GM20000 (cell line): ENCODE measurements at regions not wholly inside any gene's neighbourhood (a gene's known extent, or its start where the extent isn't known, plus 50 kb on each side); places are given as distances from the start of the nearest gene placed in this dataset.
"Not testable (repeated sequence)": the region's sequence is repeated elsewhere in the genome, so short reads cannot be mapped to it uniquely, and the experiment has no call there.

ENCODE experiments used
- DNase-seq: peaks from one replicate; pipeline ENCODE4 v3.0.0; 2012; ENCODE audit warnings: low spot score
- CTCF ChIP-seq: IDR thresholded peaks from 2 replicates; pipeline ENCODE4 v1.5.1; 2012; ENCODE audit warnings: mild to moderate bottlenecking, control low read depth; ENCODE audit errors: extremely low read depth, missing control alignments

DNA sequence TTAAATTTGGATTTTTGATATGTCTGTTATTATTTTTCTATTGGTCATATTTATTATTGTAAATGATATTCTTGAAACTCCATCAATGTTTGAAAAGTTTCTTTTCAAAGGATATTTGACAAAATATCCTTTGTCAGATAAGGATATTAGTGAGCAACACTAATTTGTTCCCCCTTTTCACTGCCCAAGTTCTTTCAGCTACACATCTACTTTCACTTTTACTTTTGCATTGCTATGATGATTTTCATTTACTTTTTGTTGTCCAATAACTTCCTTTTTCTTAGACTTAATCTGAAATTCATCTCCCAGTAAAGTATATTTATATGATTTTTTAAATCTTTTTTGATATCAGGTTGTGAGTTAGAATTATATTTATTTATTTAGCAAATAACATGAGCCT lies 542.3 kb upstream of the ADGRL3 start:
- no peak for DNase-seq
- TF ChIP-seq CTCF = no peak

DNA sequence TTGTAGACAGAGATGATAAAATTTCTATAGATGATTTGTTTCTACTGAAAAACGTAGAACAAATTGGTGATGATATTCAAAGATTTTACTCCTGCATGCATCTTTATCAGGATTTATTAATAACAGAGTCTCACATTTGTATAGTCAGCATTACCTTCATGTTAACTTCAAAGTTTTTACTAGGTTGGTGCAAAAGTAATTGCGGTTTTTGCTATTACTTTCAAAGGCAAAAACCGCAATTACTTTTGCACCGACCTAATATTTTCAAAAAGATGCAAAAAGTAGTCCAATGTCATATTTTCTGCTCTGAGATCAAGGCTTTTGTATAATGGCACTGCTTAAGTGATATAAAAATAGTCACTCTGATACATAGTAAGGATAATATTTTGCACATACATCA lies 536.4 kb upstream of the ADGRL3 start:
- no peak for TF ChIP-seq CTCF
- DNase-seq = no peak

DNA sequence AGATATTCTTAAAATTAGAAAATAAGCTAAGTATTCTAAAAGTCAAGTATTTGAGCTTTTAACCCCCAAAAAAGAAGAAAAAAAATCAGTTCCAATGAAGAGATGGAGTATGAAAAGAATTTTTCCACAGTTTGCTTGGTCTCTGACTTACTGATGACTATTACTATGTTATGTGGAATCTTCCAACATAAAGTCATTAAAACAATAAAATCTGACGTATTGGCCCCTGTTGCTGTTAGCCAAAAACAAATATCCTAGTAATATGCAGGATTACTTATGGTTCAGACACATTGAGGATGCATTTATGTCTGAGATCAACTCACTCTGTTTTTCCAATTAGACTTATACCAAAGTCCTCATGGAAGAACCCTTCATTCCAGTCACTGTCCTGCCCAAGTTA lies 517.2 kb upstream of the ADGRL3 start:
- TF ChIP-seq CTCF = no peak
- no peak for DNase-seq

DNA sequence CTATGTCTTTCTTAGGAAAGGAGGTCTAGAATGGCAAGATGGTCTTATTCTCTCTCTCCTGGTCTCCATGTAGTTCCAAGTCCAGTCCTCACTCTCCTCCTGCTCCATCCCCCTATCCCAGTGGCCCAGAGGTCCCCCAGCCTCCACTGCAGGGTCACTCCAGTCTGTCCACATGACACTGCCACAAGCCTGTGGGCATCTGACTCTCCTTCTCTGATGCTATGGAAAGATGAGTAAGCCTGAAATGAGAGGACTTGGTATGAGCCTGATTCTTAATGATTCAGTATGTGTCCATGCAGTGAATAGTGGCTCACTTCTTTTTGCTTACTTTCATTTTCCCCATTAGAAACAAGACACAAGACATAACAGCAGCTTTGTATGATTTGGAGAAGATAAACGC lies 516.8 kb upstream of the ADGRL3 start:
- no peak for TF ChIP-seq CTCF
- no peak for DNase-seq

- no peak for TF ChIP-seq CTCF
- DNase-seq = no peak
These were observed 516.2 kb upstream of the ADGRL3 start for GRCh38 chr4:60683973-60684372.

DNA sequence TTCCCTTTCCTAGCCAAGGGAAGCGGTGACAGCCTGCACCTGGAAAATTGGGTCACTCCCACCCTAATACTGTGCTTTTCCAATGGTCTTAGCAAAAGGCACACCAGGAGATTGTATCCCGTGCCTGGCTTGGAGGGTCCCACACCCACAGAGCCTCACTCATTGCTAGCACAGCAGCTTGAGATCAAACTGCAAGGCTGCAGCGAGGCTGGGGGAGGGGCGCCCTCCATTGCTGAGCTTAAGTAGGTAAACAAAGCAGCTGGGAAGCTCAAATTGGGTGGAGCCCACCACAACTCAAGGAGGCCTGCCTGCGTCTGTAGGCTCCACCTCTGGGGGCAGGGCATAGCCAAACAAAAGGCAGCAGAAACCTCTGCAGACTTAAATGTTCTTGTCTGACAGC lies 504.1 kb upstream of the ADGRL3 start:
- not testable (repeated sequence) for DNase-seq

DNA sequence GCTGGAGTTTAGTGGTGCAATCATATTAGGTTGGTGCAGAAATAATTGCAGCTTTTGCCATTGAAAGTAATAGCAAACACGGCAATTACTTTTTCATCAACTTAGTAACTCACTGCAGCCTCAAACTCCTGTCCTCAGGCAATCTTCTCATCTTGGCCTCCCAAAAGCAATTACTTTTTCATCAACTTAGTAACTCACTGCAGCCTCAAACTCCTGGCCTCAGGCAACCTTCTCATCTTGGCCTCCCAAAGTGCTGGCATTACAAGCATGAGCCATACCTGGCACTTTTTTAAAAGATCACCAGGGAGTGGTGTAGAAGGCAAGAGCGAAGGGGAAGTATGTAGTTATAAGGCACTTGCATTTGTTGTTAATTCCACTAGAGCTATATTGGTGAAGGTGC lies 491.1 kb upstream of the ADGRL3 start:
- no peak for DNase-seq
- no peak for TF ChIP-seq CTCF

DNA sequence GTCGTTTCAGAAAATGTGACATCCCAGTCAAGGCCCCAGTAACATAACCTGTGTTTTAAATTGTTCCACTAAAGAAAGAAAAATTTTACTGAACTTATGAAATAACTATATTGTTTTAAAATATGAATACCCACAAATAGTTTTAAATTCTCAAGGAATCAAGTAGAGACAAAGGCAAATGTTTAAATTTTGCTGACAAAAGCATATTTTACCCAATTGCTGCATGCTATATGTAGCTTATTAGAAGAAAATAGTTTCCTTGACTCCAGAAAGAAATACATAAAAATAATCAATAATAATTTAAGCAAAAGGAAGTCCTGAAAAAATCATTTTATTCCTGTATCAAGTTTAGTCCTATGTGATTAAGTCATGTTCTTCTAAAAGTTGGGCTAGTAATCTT lies 481.3 kb upstream of the ADGRL3 start:
- no peak for DNase-seq
- no peak for TF ChIP-seq CTCF
